ENCODE measurements at regions not wholly inside any gene's neighbourhood (a gene's known extent, or its start where the extent isn't known, plus 50 kb on each side); places are given as distances from the start of the nearest gene placed in this dataset.

- no peak for DNase-seq
Observed at GRCh38 chr2:6644261-6644660, 221.4 kb downstream of the CMPK2 start.

GRCh38 chr2:6645004-6645403 is 220.7 kb downstream of the CMPK2 start:
- DNase-seq: no peak

GRCh38 chr2:6645672-6646071 is 220.0 kb downstream of the CMPK2 start:
- no peak for DNase-seq

GRCh38 chr2:6647046-6647445 is 218.7 kb downstream of the CMPK2 start:
- no peak for DNase-seq

GRCh38 chr2:6648596-6649247 is 217.0 kb downstream of the CMPK2 start:
- no peak for DNase-seq

GRCh38 chr2:6650311-6650710 is 215.4 kb downstream of the CMPK2 start:
- DNase-seq: no peak

GRCh38 chr2:6652251-6652650 is 213.5 kb downstream of the CMPK2 start:
- DNase-seq: no peak

GRCh38 chr2:6653281-6653750 is 212.4 kb downstream of the CMPK2 start:
- DNase-seq: no peak

GRCh38 chr2:6654279-6654678 is 211.4 kb downstream of the CMPK2 start:
- DNase-seq: no peak

- no peak for DNase-seq
Observed at GRCh38 chr2:6656633-6657032, 209.1 kb downstream of the CMPK2 start.

GRCh38 chr2:6657136-6657535 is 208.6 kb downstream of the CMPK2 start:
- no peak for DNase-seq

GRCh38 chr2:6657855-6658254 is 207.9 kb downstream of the CMPK2 start:
- no peak for DNase-seq

- DNase-seq: no peak
Observed at GRCh38 chr2:6664332-6665061, 201.2 kb downstream of the CMPK2 start.

- DNase-seq: no peak
Observed at GRCh38 chr2:6665093-6666045, 200.3 kb downstream of the CMPK2 start.

GRCh38 chr2:6667326-6667725 is 198.4 kb downstream of the CMPK2 start:
- no peak for DNase-seq

- no peak for DNase-seq
Observed at GRCh38 chr2:6671913-6672312, 193.8 kb downstream of the CMPK2 start.

GRCh38 chr2:6674381-6674780 is 191.3 kb downstream of the CMPK2 start:
- no peak for DNase-seq

- DNase-seq: no peak
Observed at GRCh38 chr2:6675791-6676190, 189.9 kb downstream of the CMPK2 start.

GRCh38 chr2:6676241-6676640 is 189.5 kb downstream of the CMPK2 start:
- no peak for DNase-seq

- no peak for DNase-seq
Observed at GRCh38 chr2:6676776-6677175, 188.9 kb downstream of the CMPK2 start.

GRCh38 chr2:6679471-6679870 is 186.2 kb downstream of the CMPK2 start:
- no peak for DNase-seq

- DNase-seq: no peak
Observed at GRCh38 chr2:6683516-6683915, 182.2 kb downstream of the CMPK2 start.

- DNase-seq: no peak
Observed at GRCh38 chr2:6685447-6685846, 180.3 kb downstream of the CMPK2 start.

All from cerebellar nuclear complex (tissue), 1 donor.